Osteoblast (primary cell): ENCODE measurements at regions not wholly inside any gene's neighbourhood (a gene's known extent, or its start where the extent isn't known, plus 50 kb on each side); places are given as distances from the start of the nearest gene placed in this dataset.

Source experiments
- DNase-seq: peaks from one replicate; pipeline ENCODE4 v3.0.0; 2011; ENCODE audit warnings: low spot score, mixed read lengths; ENCODE audit not compliant: insufficient read length; ENCODE audit errors: missing footprints
- H2AFZ ChIP-seq: 2 replicates; pipeline ENCODE4 v1.6.0; 2011; ENCODE audit warnings: mild to moderate bottlenecking, low read length
- H3K27ac ChIP-seq: 2 replicates; pipeline ENCODE4 v1.5.1; 2011; ENCODE audit warnings: mild to moderate bottlenecking, low read depth, low read length, moderate library complexity
- H3K27me3 ChIP-seq: 2 replicates; pipeline ENCODE4 v1.6.0; 2012; ENCODE audit warnings: mild to moderate bottlenecking, control low read depth, inconsistent platforms, low read length, moderate library complexity; ENCODE audit not compliant: insufficient read depth
- H3K36me3 ChIP-seq: 2 replicates; pipeline ENCODE4 v1.5.1; 2011; ENCODE audit warnings: mild to moderate bottlenecking, low read length, control low read depth, moderate library complexity; ENCODE audit not compliant: insufficient read depth
- H3K4me1 ChIP-seq: 2 replicates; pipeline ENCODE4 v1.5.1; 2011; ENCODE audit warnings: mild to moderate bottlenecking, low read length, control low read depth, moderate library complexity; ENCODE audit not compliant: insufficient read depth
- H3K4me2 ChIP-seq: 2 replicates; pipeline ENCODE4 v1.6.0; 2011; ENCODE audit warnings: mild to moderate bottlenecking, low read length; ENCODE audit not compliant: insufficient read depth
- H3K4me3 ChIP-seq: fragments of 200-600 bp; sonication (generic); 3 replicates; pipeline ENCODE4 v1.5.1; 2012; ENCODE audit warnings: mild to moderate bottlenecking, low read length, inconsistent platforms; ENCODE audit not compliant: insufficient read depth
- H3K79me2 ChIP-seq: 2 replicates; pipeline ENCODE4 v1.6.0; 2012; ENCODE audit warnings: mild to moderate bottlenecking, low read length, control low read depth, inconsistent platforms; ENCODE audit not compliant: insufficient read depth
- H3K9me3 ChIP-seq: 2 replicates; pipeline ENCODE4 v1.5.1; 2011; ENCODE audit warnings: low read depth, low read length, control low read depth
- H4K20me1 ChIP-seq: 2 replicates; pipeline ENCODE4 v1.6.0; 2012; ENCODE audit warnings: mild to moderate bottlenecking, low read length, control low read depth; ENCODE audit not compliant: insufficient read depth
- CTCF ChIP-seq: IDR thresholded peaks from 2 replicates; pipeline ENCODE4 v1.5.1; 2011; ENCODE audit warnings: mild to moderate bottlenecking, low read depth, low read length, moderate library complexity; ENCODE audit errors: extremely low read depth

- Histone ChIP-seq H3K4me3 (peak overlapping the region; percentile 49), H3K4me2 (peak overlapping the region; percentile 65), H3K4me1 (peaks cover 19% of the 10 kb centered on the region), H3K27ac (peak overlapping the region; percentile 57), H3K79me2 (no peaks in the 10 kb centered on the region), H2AFZ (peak overlapping the region; percentile 78), H3K27me3 (peaks cover 9% of the 10 kb centered on the region), H3K9me3 (no peaks in the 10 kb centered on the region), H4K20me1 (no peaks in the 10 kb centered on the region), H3K36me3 (no peaks in the 10 kb centered on the region)
- DNase-seq = peak; percentile 95
- TF ChIP-seq CTCF = no peak
Observed at GRCh38 chrX:39816871-39817731, 280.7 kb downstream of the BCOR start.

- H3K4me3 ChIP-seq = no peak overlapping the region
- H3K4me2 ChIP-seq = no peak overlapping the region
- no peaks in the 10 kb centered on the region for H4K20me1 ChIP-seq
- H3K79me2 ChIP-seq = no peaks in the 10 kb centered on the region
- H3K4me1 ChIP-seq = peaks cover 19% of the 10 kb centered on the region
- no peak overlapping the region for H2AFZ ChIP-seq
- TF ChIP-seq CTCF = no peak
- peak overlapping the region; percentile 57 for H3K27ac ChIP-seq
- H3K9me3 ChIP-seq = no peaks in the 10 kb centered on the region
- H3K36me3 ChIP-seq = no peaks in the 10 kb centered on the region
- peaks cover 12% of the 10 kb centered on the region for H3K27me3 ChIP-seq
- DNase-seq = peak; percentile 81
Observed at GRCh38 chrX:39817754-39818470, 279.8 kb downstream of the BCOR start.

- H3K4me3 ChIP-seq = no peak overlapping the region
- peak; percentile 79 for DNase-seq
- peaks cover 17% of the 10 kb centered on the region for H3K4me1 ChIP-seq
- H3K9me3 ChIP-seq = no peaks in the 10 kb centered on the region
- H3K79me2 ChIP-seq = no peaks in the 10 kb centered on the region
- H3K27ac ChIP-seq = no peak overlapping the region
- no peak overlapping the region for H3K4me2 ChIP-seq
- no peaks in the 10 kb centered on the region for H3K36me3 ChIP-seq
- H2AFZ ChIP-seq = no peak overlapping the region
- H3K27me3 ChIP-seq = peaks cover 12% of the 10 kb centered on the region
- H4K20me1 ChIP-seq = no peaks in the 10 kb centered on the region
- TF ChIP-seq CTCF = no peak
Observed at GRCh38 chrX:39818750-39819149, 279.0 kb downstream of the BCOR start.
